SK-N-MC (cell line): ENCODE measurements at regions not wholly inside any gene's neighbourhood (a gene's known extent, or its start where the extent isn't known, plus 50 kb on each side); places are given as distances from the start of the nearest gene placed in this dataset.

ENCODE experiments used
- EZH2 ChIP-seq: fragments of 200-600 bp; sonication (generic); IDR thresholded peaks from one replicate; pipeline ENCODE4 v1.6.1; 2017; ENCODE audit warnings: antibody characterized with exemption
- FOXP2 ChIP-seq: optimal IDR thresholded peaks from 2 replicates; pipeline ENCODE3; 2011; ENCODE audit warnings: mild to moderate bottlenecking, moderate library complexity; ENCODE audit not compliant: insufficient read depth; ENCODE audit errors: extremely low read length, control extremely low read depth
- POLR2AphosphoS5 ChIP-seq: IDR thresholded peaks from 2 replicates; pipeline ENCODE4 v1.6.1; 2012; ENCODE audit warnings: mild to moderate bottlenecking, low read depth, low read length, borderline replicate concordance

GRCh38 chr3:72042397-72043203, 257.7 kb upstream of the PROK2 start:
- TF ChIP-seq EZH2: no peak
- no peak for TF ChIP-seq FOXP2
- no peak for TF ChIP-seq POLR2AphosphoS5
